PC-3 (cell line): ENCODE measurements at regions not wholly inside any gene's neighbourhood (a gene's known extent, or its start where the extent isn't known, plus 50 kb on each side); places are given as distances from the start of the nearest gene placed in this dataset.

ENCODE experiments used
- EZH2 ChIP-seq: fragments of 300-600 bp; sonication (generic); IDR thresholded peaks from one replicate; pipeline ENCODE4 v1.6.1; 2017; ENCODE audit warnings: antibody characterized with exemption, mild to moderate bottlenecking, low read length; ENCODE audit not compliant: unreplicated experiment
- EZH2phosphoT487 ChIP-seq: fragments of 300-600 bp; sonication (generic); IDR thresholded peaks from 2 replicates; pipeline ENCODE4 v1.6.1; 2018; ENCODE audit warnings: mild to moderate bottlenecking, antibody characterized with exemption, low read length, borderline replicate concordance
- TF ChIP-seq, protein P1 (sequence below): fragments of 300-600 bp; sonication (generic); conservative IDR thresholded peaks from 2 replicates; pipeline ENCODE4 v1.5.1; 2017; ENCODE audit warnings: antibody characterized with exemption, low read depth, mild to moderate bottlenecking, low read length

DNA sequence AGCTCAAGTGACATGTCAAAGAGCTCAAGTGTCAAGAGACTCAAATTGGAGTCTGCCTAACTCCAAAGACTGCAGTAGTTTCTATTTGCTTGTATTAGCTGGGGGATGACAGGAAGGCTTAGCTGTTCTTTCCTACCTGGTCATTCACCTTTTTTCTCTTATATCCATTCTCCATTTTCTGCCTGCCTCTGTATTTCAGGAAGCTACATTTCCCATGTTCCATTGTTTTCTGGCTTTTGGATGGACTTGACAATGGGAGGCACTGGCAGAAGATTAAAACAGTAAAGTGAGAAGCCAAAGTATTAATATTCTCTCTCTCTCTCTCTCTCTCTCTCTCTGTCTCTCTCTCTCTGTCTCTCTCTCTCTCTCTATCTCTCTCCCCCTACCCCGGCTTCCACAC lies 135.7 kb upstream of the ADAMTS18 start:
- TF ChIP-seq, protein P1, sequence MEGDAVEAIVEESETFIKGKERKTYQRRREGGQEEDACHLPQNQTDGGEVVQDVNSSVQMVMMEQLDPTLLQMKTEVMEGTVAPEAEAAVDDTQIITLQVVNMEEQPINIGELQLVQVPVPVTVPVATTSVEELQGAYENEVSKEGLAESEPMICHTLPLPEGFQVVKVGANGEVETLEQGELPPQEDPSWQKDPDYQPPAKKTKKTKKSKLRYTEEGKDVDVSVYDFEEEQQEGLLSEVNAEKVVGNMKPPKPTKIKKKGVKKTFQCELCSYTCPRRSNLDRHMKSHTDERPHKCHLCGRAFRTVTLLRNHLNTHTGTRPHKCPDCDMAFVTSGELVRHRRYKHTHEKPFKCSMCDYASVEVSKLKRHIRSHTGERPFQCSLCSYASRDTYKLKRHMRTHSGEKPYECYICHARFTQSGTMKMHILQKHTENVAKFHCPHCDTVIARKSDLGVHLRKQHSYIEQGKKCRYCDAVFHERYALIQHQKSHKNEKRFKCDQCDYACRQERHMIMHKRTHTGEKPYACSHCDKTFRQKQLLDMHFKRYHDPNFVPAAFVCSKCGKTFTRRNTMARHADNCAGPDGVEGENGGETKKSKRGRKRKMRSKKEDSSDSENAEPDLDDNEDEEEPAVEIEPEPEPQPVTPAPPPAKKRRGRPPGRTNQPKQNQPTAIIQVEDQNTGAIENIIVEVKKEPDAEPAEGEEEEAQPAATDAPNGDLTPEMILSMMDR, result no peak
- TF ChIP-seq EZH2phosphoT487, result no peak
- TF ChIP-seq EZH2, result no peak
